ENCODE measurements at regions not wholly inside any gene's neighbourhood (a gene's known extent, or its start where the extent isn't known, plus 50 kb on each side); places are given as distances from the start of the nearest gene placed in this dataset.

DNA sequence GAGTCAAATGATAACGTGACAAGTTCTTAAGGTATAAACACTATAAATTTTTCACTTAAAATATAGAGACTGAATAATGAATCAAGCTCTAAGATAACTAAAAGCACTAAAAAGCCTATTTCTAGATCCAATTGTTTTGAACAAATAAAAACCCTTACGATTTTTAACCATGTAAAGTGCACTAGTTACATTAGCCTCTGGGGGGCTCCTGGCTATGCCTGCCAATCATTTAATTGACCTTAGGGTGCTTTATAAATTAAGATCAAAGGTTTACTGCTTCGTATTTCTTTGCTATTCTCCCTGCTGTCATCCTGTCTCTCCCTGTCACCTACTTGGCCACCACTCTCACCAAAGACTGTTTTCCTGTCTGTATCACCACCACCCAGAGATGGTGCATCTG lies 133.4 kb downstream of the ESM1 start:
- no peak for TF ChIP-seq EZH2 (IDR thresholded peaks at IDR 0.05; ENCODE audit: low read length)
- TF ChIP-seq, protein P1, sequence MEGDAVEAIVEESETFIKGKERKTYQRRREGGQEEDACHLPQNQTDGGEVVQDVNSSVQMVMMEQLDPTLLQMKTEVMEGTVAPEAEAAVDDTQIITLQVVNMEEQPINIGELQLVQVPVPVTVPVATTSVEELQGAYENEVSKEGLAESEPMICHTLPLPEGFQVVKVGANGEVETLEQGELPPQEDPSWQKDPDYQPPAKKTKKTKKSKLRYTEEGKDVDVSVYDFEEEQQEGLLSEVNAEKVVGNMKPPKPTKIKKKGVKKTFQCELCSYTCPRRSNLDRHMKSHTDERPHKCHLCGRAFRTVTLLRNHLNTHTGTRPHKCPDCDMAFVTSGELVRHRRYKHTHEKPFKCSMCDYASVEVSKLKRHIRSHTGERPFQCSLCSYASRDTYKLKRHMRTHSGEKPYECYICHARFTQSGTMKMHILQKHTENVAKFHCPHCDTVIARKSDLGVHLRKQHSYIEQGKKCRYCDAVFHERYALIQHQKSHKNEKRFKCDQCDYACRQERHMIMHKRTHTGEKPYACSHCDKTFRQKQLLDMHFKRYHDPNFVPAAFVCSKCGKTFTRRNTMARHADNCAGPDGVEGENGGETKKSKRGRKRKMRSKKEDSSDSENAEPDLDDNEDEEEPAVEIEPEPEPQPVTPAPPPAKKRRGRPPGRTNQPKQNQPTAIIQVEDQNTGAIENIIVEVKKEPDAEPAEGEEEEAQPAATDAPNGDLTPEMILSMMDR (optimal IDR thresholded peaks at IDR 0.05 in 1 of 3, IDR thresholded peaks at IDR 0.05 in 1 of 3, conservative IDR thresholded peaks at IDR 0.05 in 1 of 3; ENCODE audit: extremely low read depth in 1 of 3, insufficient read depth in 2 of 3, low read length in 3 of 3): no peak

DNA sequence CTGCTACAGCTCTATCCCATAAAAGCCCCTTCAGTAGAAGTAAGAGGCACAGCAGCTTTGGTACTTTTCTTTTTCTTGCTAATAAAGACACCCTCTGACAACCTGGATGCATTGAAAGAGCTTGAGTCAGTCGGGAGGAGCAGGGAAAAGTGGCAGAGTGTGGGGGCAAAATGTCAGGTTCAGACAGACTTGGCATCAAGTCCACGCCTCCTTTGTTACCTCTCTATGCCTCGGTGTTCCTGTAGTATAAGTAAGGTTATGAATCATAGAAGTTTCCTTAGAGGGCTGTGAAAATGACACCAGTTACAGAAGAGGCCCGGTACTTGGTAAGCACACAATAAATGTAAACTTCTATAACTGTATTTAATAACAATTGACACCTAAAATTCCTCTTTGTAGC lies 133.9 kb downstream of the ESM1 start:
- no peak for DNase-seq (ENCODE audit: low read depth, low spot score)

More for the DNA sequence above, 133.4 kb downstream of the ESM1 start:
- Histone ChIP-seq H2AFZ (ENCODE audit: control insufficient read depth, low read length) (no peak overlapping the region), H3K79me2 (ENCODE audit: control insufficient read depth, insufficient read depth, low read length) (no peaks in the 10 kb centered on the region), H3K9ac (ENCODE audit: control insufficient read depth, extremely low read depth, insufficient read depth, low read length) (no peak overlapping the region), H4K20me1 (ENCODE audit: control insufficient read depth, extremely low read depth, insufficient read depth, low read length) (no peaks in the 10 kb centered on the region), H3K4me2 (ENCODE audit: control insufficient read depth, extremely low read depth, insufficient read depth, low read depth, low read length) (no peak overlapping the region), H3K9me3 (ENCODE audit: control insufficient read depth, low read depth, low read length) (no peaks in the 10 kb centered on the region), H3K4me1 (ENCODE audit: control insufficient read depth, extremely low read depth, insufficient read depth, low read length) (no peaks in the 10 kb centered on the region), H3K27ac (ENCODE audit: control insufficient read depth, insufficient read depth, low read length) (no peak overlapping the region), H3K9me1 (ENCODE audit: control insufficient read depth, extremely low read depth, insufficient read depth, low read length) (no peaks in the 10 kb centered on the region), H3K36me3 (ENCODE audit: control insufficient read depth in 2 of 2, extremely low read depth in 1 of 2, insufficient read depth in 2 of 2, low read length in 2 of 2) (no peaks in the 10 kb centered on the region), H3K27me3 (ENCODE audit: control insufficient read depth, extremely low read depth, insufficient read depth, low read length) (no peaks in the 10 kb centered on the region), H3K4me3 (ENCODE audit: control insufficient read depth in 2 of 3, extremely low read depth in 1 of 3, insufficient read depth in 2 of 3, low read depth in 1 of 3, low read length in 3 of 3) (no peak overlapping the region)
- FAIRE-seq (no peak), DNase-seq (ENCODE audit: low read depth, low spot score) (no peak)
- dilution Hi-C loops (cut with MboI; ENCODE audit: extremely low pct_ligation_motif_present, low sequenced_read_pairs): no loop called here

More for the DNA sequence above, 133.9 kb downstream of the ESM1 start:
- H3K9ac ChIP-seq (ENCODE audit: control insufficient read depth, extremely low read depth, insufficient read depth, low read length): no peak overlapping the region
- H3K4me3 ChIP-seq (ENCODE audit: control insufficient read depth in 2 of 3, extremely low read depth in 1 of 3, insufficient read depth in 2 of 3, low read depth in 1 of 3, low read length in 3 of 3): no peak overlapping the region
- TF ChIP-seq, protein P1 (optimal IDR thresholded peaks at IDR 0.05 in 1 of 3, IDR thresholded peaks at IDR 0.05 in 1 of 3, conservative IDR thresholded peaks at IDR 0.05 in 1 of 3; ENCODE audit: extremely low read depth in 1 of 3, insufficient read depth in 2 of 3, low read length in 3 of 3): no peak
- no peak for TF ChIP-seq EZH2 (IDR thresholded peaks at IDR 0.05; ENCODE audit: low read length)
- no peaks in the 10 kb centered on the region for H3K27me3 ChIP-seq (ENCODE audit: control insufficient read depth, extremely low read depth, insufficient read depth, low read length)
- H3K9me1 ChIP-seq (ENCODE audit: control insufficient read depth, extremely low read depth, insufficient read depth, low read length): no peaks in the 10 kb centered on the region
- H2AFZ ChIP-seq (ENCODE audit: control insufficient read depth, low read length): no peak overlapping the region
- H3K27ac ChIP-seq (ENCODE audit: control insufficient read depth, insufficient read depth, low read length): no peak overlapping the region
- no peaks in the 10 kb centered on the region for H3K9me3 ChIP-seq (ENCODE audit: control insufficient read depth, low read depth, low read length)
- no peaks in the 10 kb centered on the region for H3K4me1 ChIP-seq (ENCODE audit: control insufficient read depth, extremely low read depth, insufficient read depth, low read length)
- no peak overlapping the region for H3K4me2 ChIP-seq (ENCODE audit: control insufficient read depth, extremely low read depth, insufficient read depth, low read depth, low read length)
- H3K36me3 ChIP-seq (ENCODE audit: control insufficient read depth in 2 of 2, extremely low read depth in 1 of 2, insufficient read depth in 2 of 2, low read length in 2 of 2): no peaks in the 10 kb centered on the region
- no peaks in the 10 kb centered on the region for H3K79me2 ChIP-seq (ENCODE audit: control insufficient read depth, insufficient read depth, low read length)
- no peak for FAIRE-seq
- dilution Hi-C loops (cut with MboI; ENCODE audit: extremely low pct_ligation_motif_present, low sequenced_read_pairs): no loop called here
- H4K20me1 ChIP-seq (ENCODE audit: control insufficient read depth, extremely low read depth, insufficient read depth, low read length): no peaks in the 10 kb centered on the region

All from keratinocyte (primary cell).